ENCODE measurements at regions not wholly inside any gene's neighbourhood (a gene's known extent, or its start where the extent isn't known, plus 50 kb on each side); places are given as distances from the start of the nearest gene placed in this dataset.

DNA sequence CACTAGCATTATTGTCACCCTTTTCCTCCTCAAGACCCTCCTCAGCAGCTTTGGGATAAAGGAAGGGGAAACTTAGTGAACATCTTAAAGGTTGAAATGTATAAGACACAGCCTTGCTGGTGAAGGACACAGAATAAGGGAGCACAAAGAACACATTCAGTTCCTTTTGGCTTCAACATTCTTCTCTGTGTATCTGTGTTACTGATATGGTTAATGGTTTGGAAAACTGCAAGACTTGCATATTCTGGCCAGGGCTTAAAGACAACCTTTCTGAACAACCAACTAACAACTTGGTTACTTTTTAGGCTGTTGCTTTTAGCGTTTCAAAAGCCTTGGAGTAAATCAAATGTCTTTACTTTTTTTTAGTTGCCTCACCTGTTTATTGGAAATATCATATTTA is 680.5 kb downstream of the MECOM start:
- H3K4me3 ChIP-seq (ENCODE audit: low read depth, low read length): no peak overlapping the region
- TF ChIP-seq, protein P1, sequence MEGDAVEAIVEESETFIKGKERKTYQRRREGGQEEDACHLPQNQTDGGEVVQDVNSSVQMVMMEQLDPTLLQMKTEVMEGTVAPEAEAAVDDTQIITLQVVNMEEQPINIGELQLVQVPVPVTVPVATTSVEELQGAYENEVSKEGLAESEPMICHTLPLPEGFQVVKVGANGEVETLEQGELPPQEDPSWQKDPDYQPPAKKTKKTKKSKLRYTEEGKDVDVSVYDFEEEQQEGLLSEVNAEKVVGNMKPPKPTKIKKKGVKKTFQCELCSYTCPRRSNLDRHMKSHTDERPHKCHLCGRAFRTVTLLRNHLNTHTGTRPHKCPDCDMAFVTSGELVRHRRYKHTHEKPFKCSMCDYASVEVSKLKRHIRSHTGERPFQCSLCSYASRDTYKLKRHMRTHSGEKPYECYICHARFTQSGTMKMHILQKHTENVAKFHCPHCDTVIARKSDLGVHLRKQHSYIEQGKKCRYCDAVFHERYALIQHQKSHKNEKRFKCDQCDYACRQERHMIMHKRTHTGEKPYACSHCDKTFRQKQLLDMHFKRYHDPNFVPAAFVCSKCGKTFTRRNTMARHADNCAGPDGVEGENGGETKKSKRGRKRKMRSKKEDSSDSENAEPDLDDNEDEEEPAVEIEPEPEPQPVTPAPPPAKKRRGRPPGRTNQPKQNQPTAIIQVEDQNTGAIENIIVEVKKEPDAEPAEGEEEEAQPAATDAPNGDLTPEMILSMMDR (conservative IDR thresholded peaks at IDR 0.05; ENCODE audit: low read depth, low read length): no peak
- DNase-seq (ENCODE audit: low read depth): no peak

DNA sequence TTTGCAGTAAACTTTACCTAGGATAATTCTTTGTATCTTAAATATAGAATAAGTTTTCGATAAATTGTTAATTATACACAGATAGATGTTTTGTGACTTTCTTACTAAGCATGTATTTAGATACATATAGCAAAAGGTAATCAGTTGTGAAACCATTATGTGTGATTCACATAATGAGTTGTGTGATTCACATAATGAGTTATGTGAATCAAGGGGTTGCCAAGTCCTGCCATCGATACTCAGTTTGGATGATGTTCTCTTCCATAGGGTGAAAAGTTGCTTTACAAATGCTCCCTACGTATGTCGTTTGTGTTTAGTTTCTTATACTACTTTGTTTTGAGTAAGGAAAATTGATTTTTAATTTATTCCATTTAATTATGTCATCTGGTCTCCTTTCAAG is 682.1 kb downstream of the MECOM start:
- H3K4me3 ChIP-seq (ENCODE audit: low read depth, low read length): no peak overlapping the region
- TF ChIP-seq, protein P1 (conservative IDR thresholded peaks at IDR 0.05; ENCODE audit: low read depth, low read length): no peak
- no peak for DNase-seq (ENCODE audit: low read depth)

DNA sequence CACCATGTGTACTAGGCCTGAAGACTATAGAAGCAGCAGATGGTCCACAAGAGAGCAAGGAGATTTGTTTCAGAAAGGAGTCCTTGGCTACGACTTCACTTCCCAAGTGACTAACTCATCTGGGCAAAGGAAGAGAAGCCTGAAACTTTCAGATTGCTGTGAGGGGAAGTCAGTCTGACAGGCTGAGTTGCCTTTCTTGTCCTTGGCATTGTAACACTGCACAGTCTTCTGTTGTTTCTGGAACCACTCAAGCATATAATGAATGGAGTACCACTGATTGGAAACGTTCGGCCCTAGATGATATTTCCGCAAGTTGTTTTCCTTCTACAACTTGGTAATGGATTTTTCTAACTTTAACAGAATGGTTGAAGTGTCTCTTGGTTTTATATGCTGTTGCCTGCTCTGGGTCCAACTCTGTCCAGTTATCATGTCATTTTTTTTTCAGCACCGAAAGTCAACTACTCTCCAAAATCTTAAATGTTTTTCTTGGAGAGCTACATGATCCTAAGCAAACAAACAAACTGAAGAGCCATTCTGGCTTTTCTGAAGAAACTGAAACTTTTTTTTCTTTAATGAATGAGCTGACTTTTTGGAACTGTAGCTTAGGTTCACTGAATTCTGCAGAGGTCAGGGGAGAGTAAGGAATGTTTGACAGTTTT is 685.7 kb downstream of the MECOM start:
- TF ChIP-seq, protein P1 (conservative IDR thresholded peaks at IDR 0.05; ENCODE audit: low read depth, low read length): no peak
- H3K4me3 ChIP-seq (ENCODE audit: low read depth, low read length): no peak overlapping the region
- DNase-seq (ENCODE audit: low read depth): peak; percentile 20

DNA sequence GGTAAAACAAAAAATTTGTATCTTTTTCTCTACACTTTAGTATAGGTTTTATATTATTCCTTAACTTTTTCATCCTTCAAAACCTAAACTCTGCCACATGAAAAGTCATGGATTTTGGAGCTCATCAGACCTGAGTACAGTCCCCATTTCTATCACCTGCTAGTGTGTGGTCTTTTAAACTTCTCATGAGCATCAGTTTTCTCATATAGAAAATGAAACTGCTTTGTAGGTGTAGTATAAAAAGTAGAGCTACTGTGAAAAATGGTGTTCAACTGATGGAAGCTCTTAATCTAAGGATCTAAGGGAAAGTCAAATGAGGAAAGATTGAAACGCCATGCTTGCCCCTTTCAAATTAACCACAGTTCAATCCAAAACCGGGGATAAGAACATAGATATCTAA is 686.5 kb downstream of the MECOM start:
- TF ChIP-seq, protein P1 (conservative IDR thresholded peaks at IDR 0.05; ENCODE audit: low read depth, low read length): no peak
- no peak overlapping the region for H3K4me3 ChIP-seq (ENCODE audit: low read depth, low read length)
- no peak for DNase-seq (ENCODE audit: low read depth)

DNA sequence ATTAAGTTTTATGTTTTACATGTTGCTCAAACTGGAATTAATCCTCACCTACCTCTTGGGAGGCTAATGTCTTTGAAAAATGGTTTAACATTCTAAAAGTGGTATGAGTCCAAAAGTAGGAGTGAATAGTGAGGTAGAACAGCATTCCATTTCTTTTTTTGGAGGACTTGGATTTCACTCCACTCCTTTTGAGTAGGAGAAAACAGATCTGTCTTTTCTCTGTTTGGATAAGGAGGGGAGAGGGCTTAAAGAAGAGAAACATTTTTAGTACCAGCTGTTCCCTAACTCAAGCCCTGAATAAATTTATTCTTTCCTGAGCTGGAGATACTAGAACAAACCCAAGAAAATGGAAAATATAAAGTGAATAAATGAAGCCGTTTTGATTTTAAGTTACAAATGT is 687.9 kb downstream of the MECOM start:
- H3K4me3 ChIP-seq (ENCODE audit: low read depth, low read length): no peak overlapping the region
- DNase-seq (ENCODE audit: low read depth): no peak

DNA sequence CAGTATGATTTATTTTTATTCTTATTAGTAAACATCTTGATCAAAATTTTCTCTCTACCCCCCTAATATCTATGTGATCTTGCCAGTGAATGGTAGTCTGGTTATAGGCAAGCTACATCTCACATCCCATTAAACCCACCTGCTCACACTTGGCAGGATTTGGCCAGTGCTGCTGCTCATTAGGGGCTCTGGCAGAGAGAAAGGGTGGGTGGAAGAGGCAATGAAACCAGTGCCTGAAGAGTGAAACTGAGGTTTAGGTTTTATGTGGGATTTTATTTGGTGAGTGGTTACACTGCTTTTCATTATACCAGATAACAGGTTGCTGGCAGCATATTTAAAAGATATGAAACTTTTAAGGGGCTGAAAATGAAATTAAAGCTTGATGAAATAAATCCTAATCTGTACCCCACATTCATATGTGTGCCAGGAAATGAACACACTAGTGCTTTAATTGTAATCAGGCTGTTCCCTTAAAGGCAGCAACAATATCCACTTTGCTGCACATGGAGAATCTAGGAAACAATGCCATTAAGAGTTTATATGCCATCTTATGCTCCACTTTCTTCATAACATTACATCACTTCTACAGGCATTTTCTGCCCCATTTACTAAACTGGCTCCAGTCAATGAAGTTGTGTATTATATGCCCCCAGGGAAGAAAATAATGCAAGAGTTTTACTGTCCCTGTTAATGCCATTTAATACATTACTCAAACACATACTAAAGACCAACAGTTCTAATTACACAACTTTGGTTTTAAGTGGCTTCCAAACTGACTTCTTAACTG is 688.7 kb downstream of the MECOM start:
- no peak overlapping the region for H3K4me3 ChIP-seq (ENCODE audit: low read depth, low read length)
- TF ChIP-seq, protein P1 (conservative IDR thresholded peaks at IDR 0.05; ENCODE audit: low read depth, low read length): no peak
- DNase-seq (ENCODE audit: low read depth): no peak

More for the DNA sequence above, 687.9 kb downstream of the MECOM start:
- TF ChIP-seq, protein P1 (conservative IDR thresholded peaks at IDR 0.05; ENCODE audit: low read depth, low read length): no peak
